ENCODE measurements at regions not wholly inside any gene's neighbourhood (a gene's known extent, or its start where the extent isn't known, plus 50 kb on each side); places are given as distances from the start of the nearest gene placed in this dataset.
A peak's percentile ranks its signal among the peaks of the same experiment; 100 is the strongest.

GRCh38 chr4:38567457-38567856 lies 96.5 kb upstream of the KLF3 start:
- DNase-seq, result no peak

DNA sequence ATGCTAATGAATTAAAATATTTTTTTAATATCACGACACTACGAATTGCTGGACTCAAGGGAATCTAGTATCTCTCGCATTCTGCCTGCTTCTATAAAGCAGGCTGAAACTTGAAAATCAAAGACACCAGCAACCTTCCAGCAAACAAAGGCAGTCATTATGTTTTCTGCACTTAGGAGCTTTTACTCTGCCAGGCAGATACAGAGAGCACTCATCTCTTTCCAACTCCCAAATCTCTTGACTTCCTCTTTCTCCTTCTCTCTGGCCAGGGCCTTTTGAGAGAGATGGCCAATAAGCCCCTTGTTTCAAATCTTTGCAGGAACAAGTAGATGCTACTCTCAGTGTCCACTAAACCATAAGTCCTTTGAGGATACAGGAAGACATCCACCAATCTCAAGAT lies 95.2 kb upstream of the KLF3 start:
- peak; percentile 25 for DNase-seq

DNA sequence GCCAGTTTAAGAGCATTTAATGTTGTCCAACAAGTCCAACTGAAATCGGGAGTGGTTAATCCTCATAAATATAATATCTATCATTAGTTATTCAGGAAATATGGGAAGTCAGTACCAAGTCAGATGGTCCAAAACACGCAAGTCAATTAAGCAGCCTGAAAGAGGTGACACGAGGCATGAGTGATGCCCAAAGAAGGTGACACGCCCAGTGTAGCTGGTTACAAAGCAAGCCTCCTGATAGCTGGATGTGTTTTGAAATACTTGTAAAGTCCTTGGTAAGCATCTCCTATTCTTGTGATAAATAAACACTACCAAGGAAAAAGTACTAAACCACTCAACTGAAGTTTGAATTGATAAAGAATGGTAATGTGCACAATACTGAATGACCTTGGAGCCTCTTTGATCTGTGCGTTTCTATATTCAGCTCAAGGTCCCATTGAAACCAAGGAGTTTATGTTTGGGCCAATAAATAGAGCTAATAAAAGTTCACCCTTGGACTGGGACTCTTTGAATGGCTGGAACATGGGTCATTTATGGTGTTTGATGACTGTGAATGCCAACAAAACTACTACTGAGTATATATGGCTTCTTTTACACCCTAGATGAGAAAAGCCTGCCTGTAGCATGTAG lies 93.2 kb upstream of the KLF3 start:
- no peak for DNase-seq

DNA sequence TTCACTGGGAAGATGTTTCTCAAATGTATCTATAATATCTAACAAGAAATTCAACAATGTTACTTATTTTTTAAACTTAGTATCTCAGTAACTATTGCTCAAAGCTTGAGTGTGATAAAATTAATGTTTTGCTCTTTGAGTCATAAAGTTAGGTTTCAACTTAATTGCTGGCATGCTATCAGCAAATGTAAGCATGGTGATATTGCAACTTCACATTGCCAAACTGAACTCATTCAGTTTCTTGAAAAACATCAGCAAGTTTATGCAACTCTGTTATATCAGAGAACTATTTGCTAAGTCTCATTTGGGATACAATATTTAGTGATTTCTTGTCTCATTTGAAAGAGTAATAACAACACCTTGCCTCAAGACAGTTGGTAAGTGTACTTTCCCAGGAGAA lies 91.2 kb upstream of the KLF3 start:
- DNase-seq, result no peak

DNA sequence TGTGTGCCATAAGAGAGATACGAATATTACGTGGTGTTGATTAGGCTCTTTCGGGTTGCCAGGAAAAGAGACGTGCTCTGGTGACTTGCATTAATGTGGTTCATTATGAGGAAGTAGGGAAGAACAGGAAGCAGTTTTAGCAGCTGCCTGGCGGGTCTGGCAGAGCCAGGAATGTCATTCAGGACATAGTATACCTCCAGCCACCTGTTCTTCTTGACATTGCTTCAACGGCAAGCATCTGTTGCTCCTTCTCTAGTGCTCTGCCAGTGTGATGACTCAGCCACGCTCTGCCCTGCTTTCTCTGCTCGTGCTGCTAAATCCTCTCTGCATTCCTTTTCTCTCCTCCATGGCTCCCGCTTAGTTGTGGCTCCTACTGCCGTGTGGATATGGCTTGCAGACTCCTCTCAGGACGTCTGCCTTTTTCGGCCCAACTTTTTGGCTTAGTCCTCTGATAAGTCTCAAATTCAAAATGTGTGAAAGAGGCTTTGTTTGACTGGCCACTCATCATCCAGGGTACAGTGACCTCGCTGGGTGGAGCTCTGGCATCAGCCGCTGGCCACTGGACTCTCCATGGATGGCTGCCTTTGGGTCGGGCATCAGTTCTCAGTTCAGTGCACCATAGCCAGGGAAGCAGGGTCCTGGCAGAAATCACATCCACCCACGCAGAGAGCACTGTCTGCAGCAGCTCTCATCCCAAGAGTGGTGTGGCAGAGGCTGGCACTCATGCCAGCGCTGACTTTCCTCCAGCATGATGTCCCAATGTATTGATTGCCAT lies 89.3 kb upstream of the KLF3 start:
- no peak for DNase-seq

DNA sequence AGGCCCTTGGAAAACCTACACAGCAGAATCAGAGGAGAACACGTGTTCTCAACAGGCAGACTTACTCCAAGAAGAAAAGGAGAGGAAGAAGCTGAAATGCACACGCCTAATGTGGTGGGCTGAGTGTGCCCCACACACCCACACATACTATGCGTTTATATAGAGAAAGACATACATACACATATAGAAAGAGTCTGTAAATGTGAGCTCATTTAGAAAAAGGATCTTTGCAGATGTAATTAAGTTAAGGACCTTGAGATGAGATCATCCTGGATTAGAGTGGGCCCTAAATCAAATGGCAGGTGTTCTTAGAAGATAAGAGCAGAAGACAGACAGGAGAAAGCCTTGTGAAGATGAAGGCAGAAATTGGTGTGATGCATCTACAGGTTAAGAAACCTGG lies 87.2 kb upstream of the KLF3 start:
- DNase-seq, result peak; percentile 19

- DNase-seq, result no peak
These were observed 86.5 kb upstream of the KLF3 start for GRCh38 chr4:38577462-38577861.

- DNase-seq, result no peak
These were observed 82.4 kb upstream of the KLF3 start for GRCh38 chr4:38581426-38582106.

DNA sequence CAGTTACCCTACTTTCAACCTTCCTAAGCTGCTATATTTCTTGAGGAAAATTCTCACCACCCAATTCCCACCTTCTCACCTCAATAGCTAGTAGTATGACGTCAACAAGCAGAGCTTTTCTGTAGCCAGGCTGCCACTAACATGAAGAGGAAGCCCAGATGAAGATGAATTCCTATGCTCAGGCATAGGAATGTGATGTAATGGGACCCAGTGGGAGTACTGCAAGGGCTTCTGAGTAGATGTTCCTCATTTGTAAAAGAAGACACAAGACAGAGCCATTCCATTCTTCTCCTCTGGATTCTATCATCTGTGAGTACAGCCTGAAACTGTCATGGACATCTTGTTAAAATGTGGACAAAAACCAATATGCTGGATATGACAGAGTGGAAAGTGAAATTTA lies 81.6 kb upstream of the KLF3 start:
- no peak for DNase-seq

- DNase-seq, result peak; percentile 11
These were observed 81.0 kb upstream of the KLF3 start for GRCh38 chr4:38582889-38583470.

DNA sequence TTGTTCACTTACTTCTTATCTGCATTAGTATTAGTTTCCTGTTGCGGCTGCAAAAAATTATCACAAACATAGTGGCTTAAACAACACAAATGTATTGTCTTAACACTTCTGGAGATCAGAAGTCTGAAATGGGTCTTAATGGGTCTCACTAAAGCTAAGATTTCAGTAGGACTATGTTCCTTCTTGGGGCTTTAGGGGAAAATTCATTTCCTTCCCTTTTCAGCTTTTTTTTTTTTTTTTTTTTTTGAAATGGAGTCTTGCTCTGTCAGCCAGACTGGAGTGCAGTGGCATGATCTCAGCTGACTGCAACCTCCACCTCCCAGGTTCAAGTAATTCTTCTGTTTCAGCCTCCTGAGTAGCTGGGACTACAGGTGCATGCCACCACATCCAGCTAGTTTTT lies 78.1 kb upstream of the KLF3 start:
- no peak for DNase-seq

DNA sequence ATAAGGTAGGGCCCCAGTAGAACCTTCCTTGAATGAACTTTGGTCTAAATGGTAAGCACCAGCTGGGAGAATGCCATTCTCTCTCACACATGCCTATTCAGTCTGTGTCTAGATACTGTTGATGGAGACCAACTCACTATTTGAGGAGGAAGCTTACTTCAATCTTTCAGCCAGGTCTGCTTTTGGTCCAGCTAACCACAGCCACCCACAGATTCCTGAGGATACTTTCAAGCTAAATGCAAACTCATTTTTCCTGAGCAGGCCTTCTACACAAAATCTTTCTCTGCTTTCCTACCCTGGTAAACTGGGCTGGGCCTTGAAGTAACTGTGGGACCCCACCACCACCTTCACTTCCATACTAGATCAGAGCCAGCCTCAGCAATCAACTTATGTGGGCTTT lies 76.9 kb upstream of the KLF3 start:
- DNase-seq, result no peak

GRCh38 chr4:38590046-38590445 lies 74.0 kb upstream of the KLF3 start:
- no peak for DNase-seq

DNA sequence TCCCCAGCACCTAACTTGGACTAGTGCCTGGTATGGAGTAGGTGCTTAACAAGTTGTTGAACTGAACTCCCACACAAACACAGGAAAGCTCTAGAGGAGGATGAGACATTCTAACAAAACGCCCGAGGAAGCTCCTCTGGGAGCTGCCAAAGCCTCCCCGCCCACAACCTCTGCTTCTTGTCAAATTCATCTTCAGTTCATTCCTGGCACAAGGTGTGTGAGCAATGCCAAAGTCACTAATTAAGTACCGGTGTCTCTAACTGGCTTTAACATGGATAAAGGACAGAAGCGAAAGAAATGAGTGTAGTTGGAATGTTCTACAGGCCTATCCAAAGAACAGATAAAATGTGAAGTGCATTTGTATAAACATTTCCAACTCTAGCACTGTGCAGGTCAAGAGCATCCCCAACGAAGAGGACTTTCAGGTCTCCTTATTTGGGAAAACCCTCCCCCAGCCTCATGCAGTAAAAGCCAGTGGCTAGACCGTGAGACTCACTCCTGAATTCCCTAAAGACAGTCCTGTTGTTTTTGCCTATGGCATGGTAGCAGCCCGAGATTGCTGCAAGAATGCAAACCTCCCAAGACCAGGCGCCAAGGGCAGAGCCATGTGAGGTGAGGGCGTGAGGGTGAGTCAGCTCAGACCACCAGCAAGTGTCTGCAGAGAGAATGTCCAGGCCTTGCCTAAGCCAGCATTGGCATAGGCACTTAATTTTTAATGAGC lies 72.2 kb upstream of the KLF3 start:
- DNase-seq, result no peak

- DNase-seq, result no peak
These were observed 65.5 kb upstream of the KLF3 start for GRCh38 chr4:38598489-38598888.

DNA sequence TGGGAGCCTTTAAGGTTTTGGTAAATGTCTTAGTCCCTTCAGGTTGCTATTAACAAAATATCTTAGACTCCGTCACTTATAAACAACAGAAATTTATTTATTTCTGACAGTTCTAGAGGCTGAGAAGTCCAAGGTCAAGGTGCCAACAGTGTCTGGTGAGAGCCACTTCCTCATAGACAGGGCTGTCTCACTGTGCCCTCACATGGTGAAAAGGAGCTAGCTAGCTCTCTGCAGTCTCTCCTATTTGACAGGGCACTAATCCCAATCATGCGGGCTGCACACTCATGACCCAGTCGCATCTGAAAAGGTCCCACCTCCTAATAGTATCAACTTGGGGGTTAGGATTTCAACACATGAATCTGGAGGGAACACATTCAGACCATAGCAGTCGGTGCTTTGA lies 63.4 kb upstream of the KLF3 start:
- peak; percentile 19 for DNase-seq

- peak; percentile 53 for DNase-seq
These were observed 62.6 kb upstream of the KLF3 start for GRCh38 chr4:38601244-38601915.

- no peak for DNase-seq
These were observed 62.1 kb upstream of the KLF3 start for GRCh38 chr4:38601916-38602291.

- DNase-seq, result no peak
These were observed 60.3 kb upstream of the KLF3 start for GRCh38 chr4:38603652-38604051.

DNA sequence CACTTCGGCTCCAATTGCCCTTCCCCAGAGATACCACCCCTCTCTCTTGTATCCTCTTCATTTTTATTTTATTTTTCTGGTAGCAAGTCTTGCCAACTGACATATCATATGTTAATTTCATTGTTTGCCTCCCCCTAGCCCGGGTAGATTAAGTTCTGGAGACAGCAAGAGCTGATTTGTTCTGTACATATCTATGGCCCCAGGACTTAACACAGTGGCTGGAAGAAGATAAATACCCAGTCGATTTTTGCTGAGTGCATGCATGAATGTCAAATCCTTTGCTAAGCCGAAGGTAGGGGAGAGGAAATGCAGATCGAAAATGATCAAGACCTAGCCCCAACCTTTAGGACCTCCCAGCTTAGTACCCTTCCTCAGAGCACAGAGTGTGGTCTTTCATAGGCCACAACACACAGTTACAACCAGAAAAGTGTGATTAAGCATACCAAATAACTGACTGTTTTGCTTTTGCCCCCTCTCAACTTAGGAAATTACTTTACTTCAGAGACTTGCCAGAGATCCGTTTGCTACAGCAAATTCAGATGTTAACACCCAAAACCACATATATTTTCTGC lies 58.7 kb upstream of the KLF3 start:
- peak; percentile 52 for DNase-seq

GRCh38 chr4:38605753-38606586 lies 58.0 kb upstream of the KLF3 start:
- peak; percentile 66 for DNase-seq

- no peak for DNase-seq
These were observed 57.5 kb upstream of the KLF3 start for GRCh38 chr4:38606587-38606905.

All from OCI-M1 (cell line).